ENCODE measurements at regions not wholly inside any gene's neighbourhood (a gene's known extent, or its start where the extent isn't known, plus 50 kb on each side); places are given as distances from the start of the nearest gene placed in this dataset.

DNA sequence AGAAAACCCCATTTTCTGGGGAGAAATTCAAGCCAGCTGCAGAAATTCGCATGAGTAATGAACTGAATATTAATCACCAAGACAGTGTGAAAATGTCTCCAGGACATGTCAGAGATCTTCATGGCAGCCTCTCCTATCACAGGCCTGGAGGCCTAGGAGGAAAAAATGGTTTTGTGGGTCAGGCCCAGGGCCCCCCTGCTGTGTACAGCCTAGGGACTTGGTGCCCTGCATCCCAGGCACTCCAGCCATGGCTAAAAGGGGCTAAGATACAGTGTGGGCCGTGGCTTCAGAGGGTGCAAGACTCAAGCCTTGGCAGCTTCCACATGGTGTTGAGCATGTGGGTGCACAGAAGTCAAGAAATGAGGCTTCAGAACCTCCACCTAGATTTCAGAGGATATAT is 185.9 kb upstream of the GATB start:
- TF ChIP-seq, protein P1, sequence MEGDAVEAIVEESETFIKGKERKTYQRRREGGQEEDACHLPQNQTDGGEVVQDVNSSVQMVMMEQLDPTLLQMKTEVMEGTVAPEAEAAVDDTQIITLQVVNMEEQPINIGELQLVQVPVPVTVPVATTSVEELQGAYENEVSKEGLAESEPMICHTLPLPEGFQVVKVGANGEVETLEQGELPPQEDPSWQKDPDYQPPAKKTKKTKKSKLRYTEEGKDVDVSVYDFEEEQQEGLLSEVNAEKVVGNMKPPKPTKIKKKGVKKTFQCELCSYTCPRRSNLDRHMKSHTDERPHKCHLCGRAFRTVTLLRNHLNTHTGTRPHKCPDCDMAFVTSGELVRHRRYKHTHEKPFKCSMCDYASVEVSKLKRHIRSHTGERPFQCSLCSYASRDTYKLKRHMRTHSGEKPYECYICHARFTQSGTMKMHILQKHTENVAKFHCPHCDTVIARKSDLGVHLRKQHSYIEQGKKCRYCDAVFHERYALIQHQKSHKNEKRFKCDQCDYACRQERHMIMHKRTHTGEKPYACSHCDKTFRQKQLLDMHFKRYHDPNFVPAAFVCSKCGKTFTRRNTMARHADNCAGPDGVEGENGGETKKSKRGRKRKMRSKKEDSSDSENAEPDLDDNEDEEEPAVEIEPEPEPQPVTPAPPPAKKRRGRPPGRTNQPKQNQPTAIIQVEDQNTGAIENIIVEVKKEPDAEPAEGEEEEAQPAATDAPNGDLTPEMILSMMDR (IDR thresholded peaks at IDR 0.05; ENCODE audit: low read length), result no peak
- TF ChIP-seq EZH2 (optimal IDR thresholded peaks at IDR 0.05; ENCODE audit: low read depth, low read length), result no peak
